Smooth muscle cell (in vitro differentiated cells): ENCODE measurements at regions not wholly inside any gene's neighbourhood (a gene's known extent, or its start where the extent isn't known, plus 50 kb on each side); places are given as distances from the start of the nearest gene placed in this dataset.
A peak's percentile ranks its signal among the peaks of the same experiment; 100 is the strongest.

Experiments used
- DNase-seq: peaks from one replicate; lab custom pipeline; 2025; ENCODE audit not compliant: unreplicated experiment; lab: John Stamatoyannopoulos, UW
- H2AFZ ChIP-seq: fragments of 200-600 bp; sonication (generic); 2 replicates; pipeline ENCODE4 v1.6.0; 2016; ENCODE audit warnings: antibody characterized with exemption, low read depth, mild to moderate bottlenecking
- H3F3A ChIP-seq: fragments of 200-600 bp; sonication (generic); 2 replicates; pipeline ENCODE4 v1.6.0; 2017; ENCODE audit warnings: antibody characterized with exemption, low read depth
- H3K27ac ChIP-seq: fragments of 200-600 bp; sonication (generic); 2 replicates; pipeline ENCODE4 v1.5.1; 2016; ENCODE audit warnings: low read depth, mild to moderate bottlenecking
- H3K27me3 ChIP-seq: fragments of 200-600 bp; sonication (generic); 2 replicates; pipeline ENCODE4 v1.6.1; 2016; ENCODE audit warnings: low read depth, mild to moderate bottlenecking
- H3K36me3 ChIP-seq: fragments of 200-600 bp; sonication (generic); 2 replicates; pipeline ENCODE4 v1.5.1; 2016; ENCODE audit warnings: low read depth
- H3K4me1 ChIP-seq: fragments of 200-600 bp; sonication (generic); 2 replicates; pipeline ENCODE4 v1.5.1; 2016; ENCODE audit warnings: low read depth
- H3K4me2 ChIP-seq: fragments of 200-600 bp; sonication (generic); 2 replicates; pipeline ENCODE4 v1.6.0; 2016; ENCODE audit warnings: mild to moderate bottlenecking
- H3K4me3 ChIP-seq: fragments of 200-600 bp; sonication (generic); 2 replicates; pipeline ENCODE4 v1.5.1; 2016; ENCODE audit warnings: mild to moderate bottlenecking
- H3K79me2 ChIP-seq: fragments of 200-600 bp; sonication (generic); 2 replicates; pipeline ENCODE4 v1.6.0; 2016; ENCODE audit warnings: low read depth, mild to moderate bottlenecking
- H3K9ac ChIP-seq: fragments of 200-600 bp; sonication (generic); 2 replicates; pipeline ENCODE4 v1.6.0; 2016; ENCODE audit warnings: low read depth
- H3K9me3 ChIP-seq: fragments of 200-600 bp; sonication (generic); replicated peaks from 2 replicates; pipeline ENCODE4 v1.5.1; 2016; ENCODE audit warnings: low read depth
- H4K20me1 ChIP-seq: fragments of 200-600 bp; sonication (generic); 2 replicates; pipeline ENCODE4 v1.6.0; 2016; ENCODE audit warnings: low read depth
- WGBS: methylation state at CpG from one replicate; pipeline ENCODE4 v1.1.7; 2016; ENCODE audit warnings: low lambda C conversion rate; 5-methylcytosine and 5-hydroxymethylcytosine counted together
- TF ChIP-seq, protein P1 (sequence below): fragments of 200-600 bp; sonication (generic); IDR thresholded peaks from 2 replicates; pipeline ENCODE4 v1.5.1; 2017; ENCODE audit warnings: borderline replicate concordance, mild to moderate bottlenecking, antibody characterized with exemption; ENCODE audit not compliant: insufficient read depth, poor library complexity, severe bottlenecking

DNA sequence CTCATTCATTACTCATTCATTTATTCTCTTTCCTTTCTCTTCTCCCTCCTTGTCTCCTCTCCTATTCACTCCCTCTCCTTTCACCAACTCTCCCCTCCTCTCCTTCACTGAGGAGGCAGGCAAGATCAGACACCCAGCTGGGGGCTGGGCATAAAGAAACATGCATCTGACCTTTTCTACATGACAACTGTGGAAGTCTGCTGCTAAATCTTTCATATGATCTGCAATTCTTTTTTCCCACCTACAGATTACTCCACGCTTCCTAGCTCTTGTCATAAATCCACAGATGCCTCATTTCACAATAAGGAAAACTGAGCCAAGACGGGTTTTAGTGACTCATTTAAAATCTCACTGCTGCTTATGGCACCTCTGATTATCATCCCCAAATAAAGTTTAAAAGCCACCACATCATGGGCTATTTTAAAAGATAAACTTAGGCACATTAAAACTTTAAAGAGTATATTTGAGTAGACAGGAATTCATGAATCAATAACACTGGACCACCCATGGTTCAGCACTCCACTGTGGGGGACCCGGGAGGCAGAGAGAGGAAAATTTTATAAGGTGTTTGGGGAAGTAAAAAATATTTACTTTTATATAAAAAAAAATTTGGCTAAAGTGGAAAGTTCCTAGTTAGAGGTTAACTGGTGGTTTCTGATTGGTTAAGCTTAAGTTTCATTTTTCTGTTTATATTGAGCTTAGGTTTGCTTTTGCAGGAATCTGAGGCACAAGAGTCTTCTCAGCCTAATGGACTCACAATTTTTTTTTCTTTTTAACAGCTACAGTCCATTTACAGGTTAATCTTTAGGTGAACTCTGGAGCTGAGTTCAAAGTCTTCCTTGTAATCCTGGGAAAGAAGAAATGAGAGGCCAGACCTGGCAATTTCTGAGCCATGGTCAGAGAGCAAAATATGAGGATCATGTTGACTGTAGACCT is 55.8 kb upstream of the DNAH14 start:
- TF ChIP-seq, protein P1, sequence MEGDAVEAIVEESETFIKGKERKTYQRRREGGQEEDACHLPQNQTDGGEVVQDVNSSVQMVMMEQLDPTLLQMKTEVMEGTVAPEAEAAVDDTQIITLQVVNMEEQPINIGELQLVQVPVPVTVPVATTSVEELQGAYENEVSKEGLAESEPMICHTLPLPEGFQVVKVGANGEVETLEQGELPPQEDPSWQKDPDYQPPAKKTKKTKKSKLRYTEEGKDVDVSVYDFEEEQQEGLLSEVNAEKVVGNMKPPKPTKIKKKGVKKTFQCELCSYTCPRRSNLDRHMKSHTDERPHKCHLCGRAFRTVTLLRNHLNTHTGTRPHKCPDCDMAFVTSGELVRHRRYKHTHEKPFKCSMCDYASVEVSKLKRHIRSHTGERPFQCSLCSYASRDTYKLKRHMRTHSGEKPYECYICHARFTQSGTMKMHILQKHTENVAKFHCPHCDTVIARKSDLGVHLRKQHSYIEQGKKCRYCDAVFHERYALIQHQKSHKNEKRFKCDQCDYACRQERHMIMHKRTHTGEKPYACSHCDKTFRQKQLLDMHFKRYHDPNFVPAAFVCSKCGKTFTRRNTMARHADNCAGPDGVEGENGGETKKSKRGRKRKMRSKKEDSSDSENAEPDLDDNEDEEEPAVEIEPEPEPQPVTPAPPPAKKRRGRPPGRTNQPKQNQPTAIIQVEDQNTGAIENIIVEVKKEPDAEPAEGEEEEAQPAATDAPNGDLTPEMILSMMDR = no peak
- H3K27ac ChIP-seq = peak overlapping the region; percentile 21
- no peaks in the 10 kb centered on the region for H3K79me2 ChIP-seq
- peaks cover 13% of the 10 kb centered on the region for H3K4me1 ChIP-seq
- no peaks in the 10 kb centered on the region for H4K20me1 ChIP-seq
- peak overlapping the region; percentile 9 for H3K4me3 ChIP-seq
- no peaks in the 10 kb centered on the region for H3F3A ChIP-seq
- H3K9ac ChIP-seq = no peak overlapping the region
- no peak overlapping the region for H2AFZ ChIP-seq
- no peaks in the 10 kb centered on the region for H3K36me3 ChIP-seq
- H3K27me3 ChIP-seq = no peaks in the 10 kb centered on the region
- no peak for DNase-seq
- 14% methylated on average over 3 of the region's 3 CpGs for WGBS
- H3K4me2 ChIP-seq = peak overlapping the region; percentile 71
- H3K9me3 ChIP-seq = no peaks in the 10 kb centered on the region

- Histone ChIP-seq H3F3A (no peaks in the 10 kb centered on the region), H3K27me3 (no peaks in the 10 kb centered on the region), H3K9me3 (no peaks in the 10 kb centered on the region), H3K4me3 (no peak overlapping the region), H3K4me2 (peak overlapping the region; percentile 71), H3K27ac (no peak overlapping the region), H3K36me3 (no peaks in the 10 kb centered on the region), H3K4me1 (peaks cover 21% of the 10 kb centered on the region), H2AFZ (no peak overlapping the region), H4K20me1 (no peaks in the 10 kb centered on the region), H3K9ac (no peak overlapping the region), H3K79me2 (no peaks in the 10 kb centered on the region)
- TF ChIP-seq, protein P1 = no peak
- no peak for DNase-seq
- 35% methylated on average over 7 of the region's 7 CpGs for WGBS
Observed at GRCh38 chr1:224874775-224875174, 54.7 kb upstream of the DNAH14 start.

- 9% methylated on average over 5 of the region's 5 CpGs for WGBS
- Histone ChIP-seq H3K4me3 (no peak overlapping the region), H3K4me2 (peak overlapping the region; percentile 34), H3K27ac (no peak overlapping the region), H3K36me3 (no peaks in the 10 kb centered on the region), H3K9ac (no peak overlapping the region), H4K20me1 (no peaks in the 10 kb centered on the region), H3F3A (peaks cover 15% of the 10 kb centered on the region), H2AFZ (no peak overlapping the region), H3K4me1 (peaks cover 36% of the 10 kb centered on the region), H3K27me3 (no peaks in the 10 kb centered on the region), H3K79me2 (no peaks in the 10 kb centered on the region), H3K9me3 (no peaks in the 10 kb centered on the region)
- no peak for DNase-seq
- TF ChIP-seq, protein P1 = no peak
Observed at GRCh38 chr1:224879162-224879803, 50.2 kb upstream of the DNAH14 start.
